Muscle of back (tissue), 3 donors: ENCODE measurements at regions not wholly inside any gene's neighbourhood (a gene's known extent, or its start where the extent isn't known, plus 50 kb on each side); places are given as distances from the start of the nearest gene placed in this dataset.
A peak's percentile ranks its signal among the peaks of the same experiment; 100 is the strongest.
"Not testable (repeated sequence)": the region's sequence is repeated elsewhere in the genome, so short reads cannot be mapped to it uniquely, and the experiment has no call there.

ENCODE experiments used
- DNase-seq, 3 donors: peaks; one replicate each; pipeline versions ENCODE4 v3.0.0 to v3.0.0-alpha.2; 2013

DNA sequence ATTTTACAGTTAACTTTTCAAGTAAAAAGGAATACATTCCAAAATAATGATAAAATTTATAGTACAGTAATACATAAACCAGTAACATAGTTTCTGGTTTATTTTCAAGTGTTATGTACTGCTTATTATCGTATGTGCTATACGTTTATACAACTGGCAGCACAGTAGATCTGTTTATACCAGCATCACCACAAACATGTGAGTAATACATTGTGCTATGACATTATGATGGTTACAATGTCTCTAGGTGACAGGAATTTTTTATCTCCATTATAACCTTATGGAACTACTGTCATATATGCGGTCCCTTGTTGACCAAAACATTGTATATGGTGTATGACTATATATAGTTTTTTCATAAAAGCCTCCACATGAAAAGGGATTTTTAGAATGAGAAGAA is 256.9 kb downstream of the ANKRD50 start:
- DNase-seq = no peak

GRCh38 chr4:124459196-124459940 is 253.2 kb downstream of the ANKRD50 start:
- peak in 1 of 3 donors; percentile 15 for DNase-seq

DNA sequence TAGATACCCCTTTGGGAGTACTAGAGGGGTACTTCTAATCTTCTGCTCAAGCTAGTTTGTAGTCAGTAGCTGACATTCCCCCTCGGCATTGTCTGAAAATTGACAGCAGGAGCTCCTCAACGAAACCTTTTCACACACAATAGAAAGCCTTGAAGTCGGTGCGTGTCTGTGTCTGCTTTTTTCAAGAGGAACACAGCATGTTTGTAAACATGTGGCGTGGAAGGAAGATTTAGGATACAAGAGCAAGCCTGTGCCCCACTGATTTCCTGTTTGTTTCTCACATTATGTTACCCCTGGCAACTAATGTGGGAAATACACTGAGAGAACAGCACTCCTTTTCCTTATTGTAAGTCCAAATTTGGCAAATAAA is 252.6 kb downstream of the ANKRD50 start:
- DNase-seq = peak in 2 of 3 donors; percentile 55 to 76

GRCh38 chr4:124461592-124461991 is 250.9 kb downstream of the ANKRD50 start:
- DNase-seq = not testable (repeated sequence)

- no peak for DNase-seq
Measured at GRCh38 chr4:124462954-124463828, 249.3 kb downstream of the ANKRD50 start.

DNA sequence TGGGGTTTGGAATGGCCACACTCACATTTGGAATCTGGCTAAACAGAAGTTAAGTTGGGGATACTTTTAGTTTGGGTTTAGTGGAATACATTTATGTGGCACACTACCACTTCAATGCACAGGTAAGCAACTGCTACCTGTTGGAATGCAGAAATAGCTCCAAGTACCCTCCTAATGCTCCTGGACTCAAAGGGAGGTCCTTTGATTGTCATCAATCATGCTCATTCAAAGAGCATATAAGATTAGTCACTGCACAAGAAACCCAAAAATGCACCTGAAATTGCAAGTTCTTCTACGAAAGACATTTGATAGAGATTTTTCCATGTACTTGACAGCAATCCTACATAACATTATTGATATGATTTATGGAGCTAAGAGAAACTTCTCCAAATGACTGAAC is 247.7 kb downstream of the ANKRD50 start:
- no peak for DNase-seq

DNA sequence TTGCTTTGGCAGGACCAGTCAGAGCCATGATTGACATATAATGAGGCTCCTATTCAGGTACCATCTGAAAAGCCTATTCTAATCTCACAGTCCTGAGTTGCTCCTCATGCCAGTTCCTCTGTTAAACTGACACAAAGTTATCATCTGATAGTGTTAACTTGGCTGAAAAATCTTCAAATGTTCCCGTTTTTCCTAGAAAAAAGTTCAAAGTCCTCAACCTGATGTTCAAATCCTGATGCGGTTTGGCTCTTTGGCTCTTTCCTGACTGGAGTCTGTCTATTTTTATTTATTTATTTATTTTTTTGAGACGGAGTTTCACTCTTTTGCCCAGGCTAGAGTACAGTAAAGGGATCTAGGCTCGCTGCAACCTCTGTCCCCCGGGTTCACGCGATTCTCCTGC is 244.2 kb downstream of the ANKRD50 start:
- no peak for DNase-seq

- no peak for DNase-seq
Measured at GRCh38 chr4:124469981-124470380, 242.6 kb downstream of the ANKRD50 start.

DNA sequence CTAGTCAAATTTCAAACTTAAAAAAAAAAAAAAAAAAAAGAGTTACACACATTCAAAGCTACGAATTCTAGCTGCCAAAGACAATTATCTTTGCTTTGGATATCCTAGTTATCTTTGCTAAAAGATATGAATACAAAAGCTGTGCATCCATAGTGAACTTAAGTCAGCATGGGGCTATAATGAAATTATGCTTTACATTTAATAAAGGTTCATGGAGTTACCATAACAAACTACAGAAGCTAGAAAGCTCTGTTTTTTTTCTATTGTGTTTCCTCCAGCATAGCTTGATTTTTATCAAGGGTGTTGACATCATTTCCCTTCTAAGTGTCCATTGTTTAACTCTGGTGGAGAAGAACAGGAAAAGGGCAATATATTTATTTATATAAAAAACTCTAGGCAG is 234.1 kb downstream of the ANKRD50 start:
- DNase-seq = no peak

GRCh38 chr4:124480061-124480460 is 232.5 kb downstream of the ANKRD50 start:
- no peak for DNase-seq

DNA sequence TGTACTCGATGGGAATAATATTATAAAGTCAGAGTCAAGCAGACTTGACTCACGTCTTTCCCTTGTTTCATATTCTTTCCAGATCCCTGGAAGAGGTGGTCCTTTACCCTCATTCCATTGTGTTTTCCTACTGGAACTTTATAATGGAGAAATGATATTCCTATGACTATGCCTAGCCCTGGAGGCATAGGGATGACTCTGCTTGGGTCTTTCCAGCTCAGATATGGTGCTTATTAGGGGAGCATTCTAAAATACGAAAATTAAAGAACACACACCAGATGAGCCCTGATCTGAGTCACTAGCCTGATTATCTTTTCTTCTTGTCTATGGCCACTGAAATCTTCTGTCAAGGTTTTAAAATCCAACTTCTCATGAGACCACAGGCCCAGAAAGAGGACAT is 231.4 kb downstream of the ANKRD50 start:
- DNase-seq = no peak

- DNase-seq = peak in 2 of 3 donors; percentile 14 to 55
Measured at GRCh38 chr4:124483048-124483906, 229.3 kb downstream of the ANKRD50 start.

GRCh38 chr4:124484008-124484407 is 228.5 kb downstream of the ANKRD50 start:
- DNase-seq = no peak

DNA sequence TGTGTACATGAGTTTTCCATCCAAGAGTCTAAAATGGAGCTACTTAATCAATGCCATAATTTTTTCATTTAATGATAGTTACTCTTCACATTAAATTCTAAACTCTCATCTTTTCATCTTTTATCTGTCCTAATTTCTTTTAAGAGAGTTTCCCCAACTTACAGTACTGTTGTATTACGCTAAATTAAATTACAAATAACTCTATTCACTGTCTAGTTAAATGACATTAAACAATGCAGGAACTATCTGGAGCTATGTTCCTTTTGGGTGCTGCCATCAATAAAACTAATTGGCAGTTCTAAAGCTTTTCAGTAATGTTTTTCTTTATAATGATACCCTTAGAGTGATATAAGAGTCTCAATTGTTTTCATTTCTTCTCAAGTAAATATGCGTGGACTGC is 227.6 kb downstream of the ANKRD50 start:
- DNase-seq = no peak

- no peak for DNase-seq
Measured at GRCh38 chr4:124486423-124486822, 226.1 kb downstream of the ANKRD50 start.

- peak; percentile 63 to 87 (median 70) for DNase-seq
Measured at GRCh38 chr4:124487651-124488050, 224.9 kb downstream of the ANKRD50 start.

GRCh38 chr4:124491361-124492145 is 221.0 kb downstream of the ANKRD50 start:
- DNase-seq = peak; percentile 30 to 77 (median 42)

GRCh38 chr4:124499261-124499660 is 213.3 kb downstream of the ANKRD50 start:
- peak in 1 of 3 donors; percentile 38 for DNase-seq

DNA sequence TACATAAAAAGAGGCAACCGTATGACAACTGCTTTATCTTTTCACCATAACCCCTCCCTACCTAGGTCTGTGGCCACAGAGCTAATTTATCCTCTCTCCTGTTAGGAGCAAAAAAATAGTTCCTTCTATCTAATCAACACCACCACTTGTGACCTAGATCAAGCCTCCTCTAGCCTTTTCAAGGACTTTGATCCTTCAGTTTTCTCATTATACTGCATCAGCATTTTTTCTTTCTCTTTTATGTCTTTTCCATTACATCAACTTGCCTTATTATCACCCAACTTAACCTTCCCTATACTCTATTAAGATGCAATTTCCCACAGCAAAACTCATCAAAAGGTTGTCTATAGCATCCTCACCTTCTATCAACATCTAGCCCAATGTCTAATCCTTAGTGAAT is 211.0 kb downstream of the ANKRD50 start:
- DNase-seq = no peak

GRCh38 chr4:124504431-124504830 is 208.1 kb downstream of the ANKRD50 start:
- no peak for DNase-seq

DNA sequence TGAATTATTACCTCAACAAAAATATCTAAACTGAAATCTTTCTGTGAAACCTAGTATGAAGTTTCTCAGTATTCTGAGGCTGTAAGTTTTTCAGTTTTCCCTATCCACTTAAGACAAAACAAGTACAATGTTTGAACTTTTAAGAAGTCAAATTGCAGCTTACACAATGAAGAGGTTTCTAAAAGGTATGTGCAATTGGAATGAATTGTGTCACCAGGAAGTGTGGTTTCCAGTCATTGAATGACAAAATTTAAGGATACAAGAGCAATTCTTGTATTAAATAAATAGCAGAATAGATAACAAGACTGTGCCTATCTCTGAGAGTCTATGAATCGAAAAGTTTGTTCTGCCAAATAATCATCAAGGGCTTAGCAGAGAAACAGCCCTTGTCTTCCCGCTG is 207.3 kb downstream of the ANKRD50 start:
- no peak for DNase-seq
